MCF 10A (cell line): ENCODE measurements at regions not wholly inside any gene's neighbourhood (a gene's known extent, or its start where the extent isn't known, plus 50 kb on each side); places are given as distances from the start of the nearest gene placed in this dataset.

Source experiments
- BruUV-seq: library from RNA; stranded (reverse); fragments of 400-500 nt; replicated peaks from 2 replicates; lab custom pipeline; 2021; lab: Mats Ljungman, UMichigan
- CTCF ChIA-PET: fragments of 300-600 bp; sonication (Branson Sonifier 250); formaldehyde crosslinking; extraction: SDS; loops from one replicate; lab custom pipeline; 2021; ENCODE audit warnings: antibody characterized with exemption, inconsistent platforms; lab: Yijun Ruan, JAX
- POLR2A ChIA-PET: fragments of 300-600, 350-650 bp; sonication (Branson Sonifier 250); formaldehyde crosslinking; extraction: SDS; loops from one replicate; lab custom pipeline; 2020; ENCODE audit warnings: antibody characterized with exemption, inconsistent platforms; lab: Yijun Ruan, JAX
- DNase-seq: peaks from one replicate; pipeline ENCODE4 v3.0.0-alpha.2; 2018; ENCODE audit not compliant: unreplicated experiment
- H3K27ac Mint-ChIP-seq: one replicate; pipeline ENCODE4 v1.8.0; 2022; ENCODE audit warnings: mild to moderate bottlenecking, low read depth, mixed read lengths; ENCODE audit not compliant: unreplicated experiment
- H3K27me3 Mint-ChIP-seq: one replicate; pipeline ENCODE4 v1.8.0; 2022; ENCODE audit warnings: mixed read lengths; ENCODE audit not compliant: insufficient read depth, unreplicated experiment
- H3K36me3 Mint-ChIP-seq: one replicate; pipeline ENCODE4 v1.8.0; 2022; ENCODE audit warnings: mild to moderate bottlenecking, moderate library complexity, mixed read lengths; ENCODE audit not compliant: insufficient read depth, unreplicated experiment
- H3K4me1 Mint-ChIP-seq: one replicate; pipeline ENCODE4 v1.8.0; 2022; ENCODE audit warnings: mixed read lengths; ENCODE audit not compliant: insufficient read depth, unreplicated experiment
- H3K4me3 Mint-ChIP-seq: one replicate; pipeline ENCODE4 v1.8.0; 2022; ENCODE audit warnings: mild to moderate bottlenecking, moderate library complexity, mixed read lengths; ENCODE audit not compliant: unreplicated experiment
- H3K9me3 Mint-ChIP-seq: one replicate; pipeline ENCODE4 v1.8.0; 2022; ENCODE audit warnings: mixed read lengths; ENCODE audit not compliant: unreplicated experiment
- CTCF ChIP-seq: fragments of 200-600 bp; IDR thresholded peaks from one replicate; pipeline ENCODE4 v1.8.0; 2022; ENCODE audit warnings: antibody characterized with exemption, mild to moderate bottlenecking; ENCODE audit not compliant: unreplicated experiment
- intact Hi-C: fragments of 100-400 bp; cut with micrococcal nuclease; formaldehyde crosslinking; loops from 2 replicates; pipeline ENCODE4 v1.14.1; 2022

GRCh38 chr10:129353101-129353500 lies 113.9 kb upstream of the MGMT start:
- no TSS peak for BruUV-seq
- Mint-ChIP-seq H3K27me3 (no peaks in the 10 kb centered on the region), H3K4me3 (no peak overlapping the region), H3K36me3 (no peaks in the 10 kb centered on the region), H3K27ac (no peak overlapping the region), H3K9me3 (peaks cover 32% of the 10 kb centered on the region), H3K4me1 (no peaks in the 10 kb centered on the region)
- DNase-seq, result no peak
- intact Hi-C loops, result no loop called here
- TF ChIP-seq CTCF, result no peak
- CTCF ChIA-PET, result no interaction called here
- POLR2A ChIA-PET, result no interaction called here

DNA sequence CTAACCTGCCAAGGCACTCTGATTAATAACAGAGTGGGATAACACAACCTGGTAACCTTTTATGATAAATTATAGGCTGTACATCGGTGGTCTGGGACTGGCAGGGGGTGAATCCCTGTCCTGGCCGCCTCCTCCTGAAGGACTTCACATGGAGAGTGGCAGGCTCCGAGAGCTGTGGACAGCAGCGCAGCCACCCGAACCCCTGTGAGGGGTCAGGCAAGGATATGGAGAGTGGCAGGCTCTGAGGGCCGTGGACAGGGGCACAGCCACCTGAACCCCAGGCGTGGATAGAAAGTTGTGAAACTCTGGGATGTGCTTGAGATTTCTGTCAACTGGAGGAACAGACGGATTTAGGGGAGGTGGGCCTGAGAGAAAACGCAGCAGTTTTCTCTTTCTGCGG lies 107.0 kb upstream of the MGMT start:
- no peak for TF ChIP-seq CTCF
- no peak for DNase-seq
- ChIA-PET POLR2A (no interaction called here), CTCF (no interaction called here)
- intact Hi-C loops, result no loop called here
- peaks cover 17% of the 10 kb centered on the region for H3K9me3 Mint-ChIP-seq
- H3K36me3 Mint-ChIP-seq, result no peaks in the 10 kb centered on the region
- H3K4me3 Mint-ChIP-seq, result no peak overlapping the region
- peaks cover 12% of the 10 kb centered on the region for H3K27me3 Mint-ChIP-seq
- H3K27ac Mint-ChIP-seq, result no peak overlapping the region
- H3K4me1 Mint-ChIP-seq, result no peaks in the 10 kb centered on the region
- no TSS peak for BruUV-seq

DNA sequence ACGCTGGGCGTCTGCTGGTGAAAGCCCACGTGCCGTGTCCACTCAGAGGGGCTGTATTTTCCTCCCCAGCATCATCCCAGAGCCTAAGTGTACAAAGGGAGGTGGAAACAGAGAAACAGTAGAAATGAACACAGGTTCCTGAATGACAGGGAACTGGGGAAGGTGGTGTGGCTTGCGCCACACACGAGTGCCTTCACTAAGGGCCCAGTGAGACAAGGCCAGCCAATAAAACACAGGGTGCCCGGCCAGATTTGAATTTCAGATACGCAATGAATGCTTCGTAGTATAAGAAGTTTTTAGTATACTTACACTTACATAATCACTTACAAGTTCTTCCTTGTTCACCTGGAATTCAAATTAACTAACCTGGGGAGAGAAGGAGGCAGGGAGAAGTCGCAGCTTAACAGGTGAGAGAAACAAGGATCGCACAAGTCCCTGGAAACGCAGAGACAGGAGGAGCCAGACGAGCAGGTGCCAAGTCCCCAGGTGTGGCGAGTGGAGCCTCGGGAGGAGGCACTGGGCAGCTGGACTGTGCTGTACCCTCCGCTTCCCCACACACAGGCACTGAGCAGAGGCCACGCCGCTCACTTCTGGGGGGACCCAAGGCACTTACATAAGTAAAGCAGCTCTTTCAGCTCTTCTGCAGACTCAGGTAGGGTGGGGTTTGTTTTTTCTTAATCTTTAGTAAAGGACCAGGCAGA lies 105.2 kb upstream of the MGMT start:
- ChIA-PET CTCF (interaction anchor here (0.7 kb wide), 1 partner anchor 159 kb away, joined by 3 read pairs; no protein-coding TSS in a partner anchor), POLR2A (no interaction called here)
- BruUV-seq, result no TSS peak
- Mint-ChIP-seq H3K27me3 (peaks cover 12% of the 10 kb centered on the region), H3K27ac (no peak overlapping the region), H3K4me3 (no peak overlapping the region), H3K4me1 (no peaks in the 10 kb centered on the region), H3K36me3 (no peaks in the 10 kb centered on the region), H3K9me3 (peaks cover 13% of the 10 kb centered on the region)
- TF ChIP-seq CTCF, result no peak
- intact Hi-C loops, result no loop called here
- DNase-seq, result no peak

GRCh38 chr10:129364949-129365348 lies 102.1 kb upstream of the MGMT start:
- H3K36me3 Mint-ChIP-seq, result no peaks in the 10 kb centered on the region
- no TSS peak for BruUV-seq
- no peak overlapping the region for H3K27ac Mint-ChIP-seq
- intact Hi-C loops, result no loop called here
- TF ChIP-seq CTCF, result no peak
- no peaks in the 10 kb centered on the region for H3K4me1 Mint-ChIP-seq
- no peak overlapping the region for H3K4me3 Mint-ChIP-seq
- no peak for DNase-seq
- H3K27me3 Mint-ChIP-seq, result peaks cover 26% of the 10 kb centered on the region
- ChIA-PET POLR2A (no interaction called here), CTCF (interaction anchor here (0.6 kb wide), 1 partner anchor 128 kb away, joined by 3 read pairs; no protein-coding TSS in a partner anchor)
- peaks cover 8% of the 10 kb centered on the region for H3K9me3 Mint-ChIP-seq
